ENCODE measurements at regions not wholly inside any gene's neighbourhood (a gene's known extent, or its start where the extent isn't known, plus 50 kb on each side); places are given as distances from the start of the nearest gene placed in this dataset.

DNA sequence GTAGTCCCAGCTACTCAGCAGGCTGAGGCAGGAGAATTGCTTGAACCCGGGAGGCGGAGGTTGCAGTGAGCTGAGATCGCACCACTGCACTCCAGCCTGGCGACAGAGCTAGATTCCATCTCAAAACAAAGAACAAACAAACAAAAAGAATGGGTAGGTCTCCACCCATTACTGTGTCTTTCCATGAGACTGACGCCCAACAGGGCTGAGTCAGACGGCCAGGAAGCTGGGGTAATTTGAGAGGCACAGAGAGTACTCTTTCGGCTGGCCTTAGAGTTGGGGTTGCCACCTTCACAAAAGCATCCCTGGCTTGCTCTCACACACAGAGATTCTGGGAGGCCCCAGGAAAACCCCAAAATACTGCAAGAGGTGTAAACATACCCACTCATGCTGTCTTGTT, 72.0 kb upstream of the DHRSX start:
- TF ChIP-seq, protein P1, sequence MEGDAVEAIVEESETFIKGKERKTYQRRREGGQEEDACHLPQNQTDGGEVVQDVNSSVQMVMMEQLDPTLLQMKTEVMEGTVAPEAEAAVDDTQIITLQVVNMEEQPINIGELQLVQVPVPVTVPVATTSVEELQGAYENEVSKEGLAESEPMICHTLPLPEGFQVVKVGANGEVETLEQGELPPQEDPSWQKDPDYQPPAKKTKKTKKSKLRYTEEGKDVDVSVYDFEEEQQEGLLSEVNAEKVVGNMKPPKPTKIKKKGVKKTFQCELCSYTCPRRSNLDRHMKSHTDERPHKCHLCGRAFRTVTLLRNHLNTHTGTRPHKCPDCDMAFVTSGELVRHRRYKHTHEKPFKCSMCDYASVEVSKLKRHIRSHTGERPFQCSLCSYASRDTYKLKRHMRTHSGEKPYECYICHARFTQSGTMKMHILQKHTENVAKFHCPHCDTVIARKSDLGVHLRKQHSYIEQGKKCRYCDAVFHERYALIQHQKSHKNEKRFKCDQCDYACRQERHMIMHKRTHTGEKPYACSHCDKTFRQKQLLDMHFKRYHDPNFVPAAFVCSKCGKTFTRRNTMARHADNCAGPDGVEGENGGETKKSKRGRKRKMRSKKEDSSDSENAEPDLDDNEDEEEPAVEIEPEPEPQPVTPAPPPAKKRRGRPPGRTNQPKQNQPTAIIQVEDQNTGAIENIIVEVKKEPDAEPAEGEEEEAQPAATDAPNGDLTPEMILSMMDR (IDR thresholded peaks at IDR 0.05) = no peak
- TF ChIP-seq POLR2A (IDR thresholded peaks at IDR 0.05) = no peak
